Activated naive CD8-positive, alpha-beta T cell treated with anti-CD3 and anti-CD28 coated beads, Interleukin-2, amount 50 U/mL, for 24 hours (primary cell): ENCODE measurements at regions not wholly inside any gene's neighbourhood (a gene's known extent, or its start where the extent isn't known, plus 50 kb on each side); places are given as distances from the start of the nearest gene placed in this dataset.

Experiments
- ATAC-seq: fragments of 150-1000 bp; cut with Tn5 transposase; one replicate; pipeline ENCODE4 v1.10.0; 2021
- DNase-seq: peaks from one replicate; pipeline ENCODE4 v3.0.0; 2021
- H3K27ac Mint-ChIP-seq: one replicate; pipeline ENCODE4 v1.8.0; 2021; ENCODE audit warnings: mild to moderate bottlenecking, mixed read lengths
- H3K27me3 Mint-ChIP-seq: one replicate; pipeline ENCODE4 v1.8.0; 2021; ENCODE audit warnings: mixed read lengths
- H3K36me3 Mint-ChIP-seq: one replicate; pipeline ENCODE4 v1.8.0; 2021; ENCODE audit warnings: low read depth, mixed read lengths
- H3K4me1 Mint-ChIP-seq: one replicate; pipeline ENCODE4 v1.8.0; 2021; ENCODE audit warnings: mixed read lengths
- H3K4me3 Mint-ChIP-seq: one replicate; pipeline ENCODE4 v1.8.0; 2021; ENCODE audit warnings: mild to moderate bottlenecking, moderate library complexity, mixed read lengths
- H3K9me3 Mint-ChIP-seq: one replicate; pipeline ENCODE4 v1.8.0; 2021; ENCODE audit warnings: mixed read lengths

- Mint-ChIP-seq H3K4me1 (peaks cover 78% of the 10 kb centered on the region), H3K27me3 (no peaks in the 10 kb centered on the region), H3K9me3 (no peaks in the 10 kb centered on the region), H3K36me3 (no peaks in the 10 kb centered on the region), H3K4me3 (peak overlapping the region; percentile 81), H3K27ac (peak overlapping the region; percentile 93)
- peak; percentile 46 for DNase-seq
- peak; percentile 87 for ATAC-seq
These were observed 151.7 kb upstream of the ITGA4 start for GRCh38 chr2:181305301-181306123.

GRCh38 chr2:181306785-181307184 lies 150.4 kb upstream of the ITGA4 start:
- ATAC-seq (no peak), DNase-seq (no peak)

GRCh38 chr2:181307203-181307991 lies 149.8 kb upstream of the ITGA4 start:
- H3K36me3 Mint-ChIP-seq = no peaks in the 10 kb centered on the region
- H3K4me1 Mint-ChIP-seq = peaks cover 72% of the 10 kb centered on the region
- no peaks in the 10 kb centered on the region for H3K27me3 Mint-ChIP-seq
- DNase-seq (no peak), ATAC-seq (no peak)
- peak overlapping the region; percentile 81 for H3K4me3 Mint-ChIP-seq
- H3K27ac Mint-ChIP-seq = peak overlapping the region; percentile 93
- H3K9me3 Mint-ChIP-seq = no peaks in the 10 kb centered on the region

More at GRCh38 chr2:181306785-181307184, 150.4 kb upstream of the ITGA4 start:
- Mint-ChIP-seq H3K36me3 (no peaks in the 10 kb centered on the region), H3K27me3 (no peaks in the 10 kb centered on the region), H3K27ac (peak overlapping the region; percentile 93), H3K9me3 (no peaks in the 10 kb centered on the region), H3K4me1 (peaks cover 72% of the 10 kb centered on the region), H3K4me3 (peak overlapping the region; percentile 81)

GRCh38 chr2:181308766-181309515 lies 148.2 kb upstream of the ITGA4 start:
- H3K27me3 Mint-ChIP-seq = no peaks in the 10 kb centered on the region
- H3K4me1 Mint-ChIP-seq = peaks cover 78% of the 10 kb centered on the region
- H3K4me3 Mint-ChIP-seq = peak overlapping the region; percentile 81
- no peaks in the 10 kb centered on the region for H3K9me3 Mint-ChIP-seq
- H3K36me3 Mint-ChIP-seq = no peaks in the 10 kb centered on the region
- no peak for DNase-seq
- no peak for ATAC-seq
- peak overlapping the region; percentile 93 for H3K27ac Mint-ChIP-seq

- Mint-ChIP-seq H3K4me1 (peaks cover 78% of the 10 kb centered on the region), H3K36me3 (no peaks in the 10 kb centered on the region), H3K27me3 (no peaks in the 10 kb centered on the region), H3K27ac (peak overlapping the region; percentile 93), H3K9me3 (no peaks in the 10 kb centered on the region), H3K4me3 (peak overlapping the region; percentile 81)
- no peak for DNase-seq
- no peak for ATAC-seq
These were observed 147.6 kb upstream of the ITGA4 start for GRCh38 chr2:181309586-181309985.

GRCh38 chr2:181310967-181311366 lies 146.2 kb upstream of the ITGA4 start:
- H3K4me1 Mint-ChIP-seq = peaks cover 67% of the 10 kb centered on the region
- no peaks in the 10 kb centered on the region for H3K27me3 Mint-ChIP-seq
- no peaks in the 10 kb centered on the region for H3K9me3 Mint-ChIP-seq
- H3K36me3 Mint-ChIP-seq = no peaks in the 10 kb centered on the region
- DNase-seq = no peak
- ATAC-seq = no peak
- peak overlapping the region; percentile 46 for H3K27ac Mint-ChIP-seq
- no peak overlapping the region for H3K4me3 Mint-ChIP-seq

GRCh38 chr2:181311837-181312236 lies 145.3 kb upstream of the ITGA4 start:
- Mint-ChIP-seq H3K27ac (peak overlapping the region; percentile 83), H3K27me3 (no peaks in the 10 kb centered on the region), H3K4me1 (peaks cover 62% of the 10 kb centered on the region), H3K36me3 (no peaks in the 10 kb centered on the region), H3K4me3 (peak overlapping the region; percentile 75), H3K9me3 (no peaks in the 10 kb centered on the region)
- peak; percentile 41 for DNase-seq
- ATAC-seq = peak; percentile 42

GRCh38 chr2:181312515-181312927 lies 144.7 kb upstream of the ITGA4 start:
- H3K27ac Mint-ChIP-seq = peak overlapping the region; percentile 83
- peak; percentile 62 for DNase-seq
- H3K27me3 Mint-ChIP-seq = no peaks in the 10 kb centered on the region
- peaks cover 64% of the 10 kb centered on the region for H3K4me1 Mint-ChIP-seq
- ATAC-seq = peak; percentile 77
- H3K4me3 Mint-ChIP-seq = peak overlapping the region; percentile 75
- H3K36me3 Mint-ChIP-seq = no peaks in the 10 kb centered on the region
- H3K9me3 Mint-ChIP-seq = no peaks in the 10 kb centered on the region

- Mint-ChIP-seq H3K9me3 (no peaks in the 10 kb centered on the region), H3K27me3 (no peaks in the 10 kb centered on the region), H3K36me3 (no peaks in the 10 kb centered on the region), H3K4me3 (peak overlapping the region; percentile 75), H3K27ac (peak overlapping the region; percentile 83), H3K4me1 (peaks cover 61% of the 10 kb centered on the region)
- DNase-seq (no peak), ATAC-seq (no peak)
These were observed 143.3 kb upstream of the ITGA4 start for GRCh38 chr2:181313845-181314244.

GRCh38 chr2:181314551-181314950 lies 142.6 kb upstream of the ITGA4 start:
- peak overlapping the region; percentile 83 for H3K27ac Mint-ChIP-seq
- H3K9me3 Mint-ChIP-seq = no peaks in the 10 kb centered on the region
- peaks cover 63% of the 10 kb centered on the region for H3K4me1 Mint-ChIP-seq
- H3K4me3 Mint-ChIP-seq = no peak overlapping the region
- no peak for ATAC-seq
- no peaks in the 10 kb centered on the region for H3K27me3 Mint-ChIP-seq
- no peak for DNase-seq
- no peaks in the 10 kb centered on the region for H3K36me3 Mint-ChIP-seq

- peak overlapping the region; percentile 15 for H3K4me3 Mint-ChIP-seq
- peaks cover 63% of the 10 kb centered on the region for H3K4me1 Mint-ChIP-seq
- ATAC-seq (peak; percentile 18), DNase-seq (no peak)
- H3K9me3 Mint-ChIP-seq = no peaks in the 10 kb centered on the region
- H3K27ac Mint-ChIP-seq = peak overlapping the region; percentile 63
- H3K27me3 Mint-ChIP-seq = no peaks in the 10 kb centered on the region
- no peaks in the 10 kb centered on the region for H3K36me3 Mint-ChIP-seq
These were observed 139.7 kb upstream of the ITGA4 start for GRCh38 chr2:181317511-181317910.

GRCh38 chr2:181318504-181319280 lies 138.5 kb upstream of the ITGA4 start:
- ATAC-seq = no peak
- no peak for DNase-seq
- H3K27ac Mint-ChIP-seq = no peak overlapping the region
- no peaks in the 10 kb centered on the region for H3K27me3 Mint-ChIP-seq
- peaks cover 51% of the 10 kb centered on the region for H3K4me1 Mint-ChIP-seq
- no peaks in the 10 kb centered on the region for H3K9me3 Mint-ChIP-seq
- H3K36me3 Mint-ChIP-seq = no peaks in the 10 kb centered on the region
- no peak overlapping the region for H3K4me3 Mint-ChIP-seq

- H3K9me3 Mint-ChIP-seq = no peaks in the 10 kb centered on the region
- peaks cover 45% of the 10 kb centered on the region for H3K4me1 Mint-ChIP-seq
- no peak for DNase-seq
- no peaks in the 10 kb centered on the region for H3K36me3 Mint-ChIP-seq
- no peak for ATAC-seq
- no peak overlapping the region for H3K4me3 Mint-ChIP-seq
- no peak overlapping the region for H3K27ac Mint-ChIP-seq
- no peaks in the 10 kb centered on the region for H3K27me3 Mint-ChIP-seq
These were observed 137.9 kb upstream of the ITGA4 start for GRCh38 chr2:181319286-181319685.

- Mint-ChIP-seq H3K36me3 (no peaks in the 10 kb centered on the region), H3K4me3 (no peak overlapping the region), H3K27ac (no peak overlapping the region), H3K27me3 (no peaks in the 10 kb centered on the region), H3K4me1 (peaks cover 44% of the 10 kb centered on the region), H3K9me3 (no peaks in the 10 kb centered on the region)
- ATAC-seq (no peak), DNase-seq (no peak)
These were observed 136.5 kb upstream of the ITGA4 start for GRCh38 chr2:181320638-181321037.
